Tibial nerve (tissue), 4 donors: ENCODE measurements at regions not wholly inside any gene's neighbourhood (a gene's known extent, or its start where the extent isn't known, plus 50 kb on each side); places are given as distances from the start of the nearest gene placed in this dataset.

ENCODE experiments used
- EP300 ChIP-seq, 2 donors: sonication (generic); formaldehyde crosslinking; IDR thresholded peaks; one replicate each; pipeline ENCODE4 v1.6.1; 2017; ENCODE audit warnings: antibody characterized with exemption in 2 of 2, mild to moderate bottlenecking in 1 of 2
- POLR2A ChIP-seq, 2 donors: fragments of 450-650 bp; IDR thresholded peaks; one replicate each; pipeline ENCODE4 v1.6.1; 2017; ENCODE audit warnings: antibody characterized with exemption in 2 of 2, mild to moderate bottlenecking in 2 of 2, moderate library complexity in 2 of 2
- TF ChIP-seq, protein P1 (sequence below), 5 experiments: fragments of 200-600 bp in 3 of 5; fragments of 450-650 bp in 2 of 5; sonication (generic) in 3 of 5; IDR thresholded peaks; one replicate each; pipeline ENCODE4 v1.5.1; 2016 to 2019; ENCODE audit warnings: antibody characterized with exemption in 5 of 5, mild to moderate bottlenecking in 3 of 5, moderate library complexity in 2 of 5

GRCh38 chr13:50675651-50676050 lies 167.8 kb downstream of the DLEU7 start:
- TF ChIP-seq, protein P1, sequence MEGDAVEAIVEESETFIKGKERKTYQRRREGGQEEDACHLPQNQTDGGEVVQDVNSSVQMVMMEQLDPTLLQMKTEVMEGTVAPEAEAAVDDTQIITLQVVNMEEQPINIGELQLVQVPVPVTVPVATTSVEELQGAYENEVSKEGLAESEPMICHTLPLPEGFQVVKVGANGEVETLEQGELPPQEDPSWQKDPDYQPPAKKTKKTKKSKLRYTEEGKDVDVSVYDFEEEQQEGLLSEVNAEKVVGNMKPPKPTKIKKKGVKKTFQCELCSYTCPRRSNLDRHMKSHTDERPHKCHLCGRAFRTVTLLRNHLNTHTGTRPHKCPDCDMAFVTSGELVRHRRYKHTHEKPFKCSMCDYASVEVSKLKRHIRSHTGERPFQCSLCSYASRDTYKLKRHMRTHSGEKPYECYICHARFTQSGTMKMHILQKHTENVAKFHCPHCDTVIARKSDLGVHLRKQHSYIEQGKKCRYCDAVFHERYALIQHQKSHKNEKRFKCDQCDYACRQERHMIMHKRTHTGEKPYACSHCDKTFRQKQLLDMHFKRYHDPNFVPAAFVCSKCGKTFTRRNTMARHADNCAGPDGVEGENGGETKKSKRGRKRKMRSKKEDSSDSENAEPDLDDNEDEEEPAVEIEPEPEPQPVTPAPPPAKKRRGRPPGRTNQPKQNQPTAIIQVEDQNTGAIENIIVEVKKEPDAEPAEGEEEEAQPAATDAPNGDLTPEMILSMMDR (IDR thresholded peaks at IDR 0.05) = no peak
- TF ChIP-seq POLR2A (IDR thresholded peaks at IDR 0.05) (no peak), EP300 (IDR thresholded peaks at IDR 0.05) (no peak)
